WTC11 (cell line): ENCODE measurements at regions not wholly inside any gene's neighbourhood (a gene's known extent, or its start where the extent isn't known, plus 50 kb on each side); places are given as distances from the start of the nearest gene placed in this dataset.

Experiments used
- CREB1 ChIP-seq: sonication (generic); formaldehyde crosslinking; IDR thresholded peaks from 2 replicates; pipeline ENCODE4 v1.8.0; 2023; ENCODE audit warnings: mild to moderate bottlenecking, missing genetic modification reagents
- PRRX2 ChIP-seq: fragments of 250-450 bp; sonication (Bioruptor Pico); IDR thresholded peaks from 2 replicates; pipeline ENCODE4 v1.8.0; 2021; ENCODE audit warnings: mild to moderate bottlenecking
- SMAD3 ChIP-seq: sonication (generic); formaldehyde crosslinking; IDR thresholded peaks from 2 replicates; pipeline ENCODE4 v1.8.0; 2022; ENCODE audit warnings: missing genetic modification reagents, mild to moderate bottlenecking, borderline replicate concordance
- SP1 ChIP-seq: sonication (generic); formaldehyde crosslinking; conservative IDR thresholded peaks from 2 replicates; pipeline ENCODE4 v1.8.1; 2022; ENCODE audit warnings: missing genetic modification reagents
- ZNF138 ChIP-seq: sonication (generic); formaldehyde crosslinking; conservative IDR thresholded peaks from 2 replicates; pipeline ENCODE4 v1.8.1; 2022; ENCODE audit warnings: mild to moderate bottlenecking, moderate library complexity, missing genetic modification reagents
- TF ChIP-seq, protein P1 (sequence below): fragments of 200-600 bp; IDR thresholded peaks from 2 replicates; pipeline ENCODE4 v1.8.0; 2022; ENCODE audit warnings: antibody characterized with exemption
- TF ChIP-seq, protein P2 (sequence below): sonication (generic); formaldehyde crosslinking; IDR thresholded peaks from 2 replicates; pipeline ENCODE4 v1.8.0; 2022; ENCODE audit warnings: mild to moderate bottlenecking, missing genetic modification reagents
- TF ChIP-seq, protein P3 (sequence below): sonication (generic); formaldehyde crosslinking; IDR thresholded peaks from 2 replicates; pipeline ENCODE4 v1.8.1; 2022; ENCODE audit warnings: low read depth, missing genetic modification reagents, borderline replicate concordance

DNA sequence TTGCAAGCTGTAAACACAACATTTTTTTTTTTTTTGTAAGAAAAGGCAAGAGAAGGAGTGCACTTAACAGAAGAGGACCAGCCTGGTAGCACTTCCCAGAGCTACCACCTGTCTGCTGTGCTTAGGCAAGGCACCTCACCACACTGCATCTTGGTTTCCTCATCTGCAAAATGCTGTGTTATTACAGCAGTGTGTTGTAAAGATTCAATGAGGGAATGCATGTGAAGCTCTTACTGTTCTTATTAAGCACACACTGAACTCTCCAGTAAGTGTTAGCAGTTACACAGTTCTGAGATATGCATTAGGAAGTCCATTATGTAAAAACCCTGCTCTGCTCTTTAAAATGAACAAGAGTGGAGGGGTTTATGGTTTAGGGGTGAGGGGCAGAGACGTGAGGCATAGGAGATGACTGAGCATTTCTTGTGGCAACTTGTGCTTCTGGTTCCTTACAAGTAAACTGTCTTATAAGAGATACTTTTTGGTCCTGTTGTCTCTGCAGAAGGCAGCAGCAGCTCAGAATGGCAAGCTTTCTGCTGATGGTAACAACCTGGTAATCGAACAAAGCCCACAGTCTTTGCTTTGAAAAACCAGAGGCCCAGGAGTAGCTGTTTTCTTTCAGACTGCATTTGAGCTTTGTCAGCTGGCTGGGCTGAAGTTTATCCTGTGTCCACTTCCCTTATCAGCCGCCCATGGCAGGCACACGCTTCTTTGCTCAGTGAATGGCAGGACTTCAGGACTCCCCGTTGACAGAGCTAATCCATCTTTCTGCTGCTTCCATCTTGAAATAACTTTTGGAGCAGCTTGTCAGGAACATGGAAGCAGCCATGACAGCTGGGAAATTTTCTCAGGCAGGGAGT, 98.8 kb upstream of the BMPER start:
- TF ChIP-seq, protein P1, sequence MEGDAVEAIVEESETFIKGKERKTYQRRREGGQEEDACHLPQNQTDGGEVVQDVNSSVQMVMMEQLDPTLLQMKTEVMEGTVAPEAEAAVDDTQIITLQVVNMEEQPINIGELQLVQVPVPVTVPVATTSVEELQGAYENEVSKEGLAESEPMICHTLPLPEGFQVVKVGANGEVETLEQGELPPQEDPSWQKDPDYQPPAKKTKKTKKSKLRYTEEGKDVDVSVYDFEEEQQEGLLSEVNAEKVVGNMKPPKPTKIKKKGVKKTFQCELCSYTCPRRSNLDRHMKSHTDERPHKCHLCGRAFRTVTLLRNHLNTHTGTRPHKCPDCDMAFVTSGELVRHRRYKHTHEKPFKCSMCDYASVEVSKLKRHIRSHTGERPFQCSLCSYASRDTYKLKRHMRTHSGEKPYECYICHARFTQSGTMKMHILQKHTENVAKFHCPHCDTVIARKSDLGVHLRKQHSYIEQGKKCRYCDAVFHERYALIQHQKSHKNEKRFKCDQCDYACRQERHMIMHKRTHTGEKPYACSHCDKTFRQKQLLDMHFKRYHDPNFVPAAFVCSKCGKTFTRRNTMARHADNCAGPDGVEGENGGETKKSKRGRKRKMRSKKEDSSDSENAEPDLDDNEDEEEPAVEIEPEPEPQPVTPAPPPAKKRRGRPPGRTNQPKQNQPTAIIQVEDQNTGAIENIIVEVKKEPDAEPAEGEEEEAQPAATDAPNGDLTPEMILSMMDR: no peak
- TF ChIP-seq SP1 (CRISPR knock-in tag) (no peak), ZNF138 (CRISPR knock-in tag) (no peak), PRRX2 (CRISPR knock-in tag) (no peak), CREB1 (no peak), SMAD3 (no peak)
- TF ChIP-seq, protein P2, sequence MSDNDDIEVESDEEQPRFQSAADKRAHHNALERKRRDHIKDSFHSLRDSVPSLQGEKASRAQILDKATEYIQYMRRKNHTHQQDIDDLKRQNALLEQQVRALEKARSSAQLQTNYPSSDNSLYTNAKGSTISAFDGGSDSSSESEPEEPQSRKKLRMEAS (CRISPR knock-in tag): no peak
- TF ChIP-seq, protein P3, sequence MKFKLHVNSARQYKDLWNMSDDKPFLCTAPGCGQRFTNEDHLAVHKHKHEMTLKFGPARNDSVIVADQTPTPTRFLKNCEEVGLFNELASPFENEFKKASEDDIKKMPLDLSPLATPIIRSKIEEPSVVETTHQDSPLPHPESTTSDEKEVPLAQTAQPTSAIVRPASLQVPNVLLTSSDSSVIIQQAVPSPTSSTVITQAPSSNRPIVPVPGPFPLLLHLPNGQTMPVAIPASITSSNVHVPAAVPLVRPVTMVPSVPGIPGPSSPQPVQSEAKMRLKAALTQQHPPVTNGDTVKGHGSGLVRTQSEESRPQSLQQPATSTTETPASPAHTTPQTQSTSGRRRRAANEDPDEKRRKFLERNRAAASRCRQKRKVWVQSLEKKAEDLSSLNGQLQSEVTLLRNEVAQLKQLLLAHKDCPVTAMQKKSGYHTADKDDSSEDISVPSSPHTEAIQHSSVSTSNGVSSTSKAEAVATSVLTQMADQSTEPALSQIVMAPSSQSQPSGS (CRISPR knock-in tag): no peak
